WTC11 (cell line): ENCODE measurements at regions not wholly inside any gene's neighbourhood (a gene's known extent, or its start where the extent isn't known, plus 50 kb on each side); places are given as distances from the start of the nearest gene placed in this dataset.
A peak's percentile ranks its signal among the peaks of the same experiment; 100 is the strongest.

ENCODE experiments used
- ATAC-seq: fragments of 200-7000 bp; cut with Tn5 transposase; 2 replicates; pipeline ENCODE4 v1.10.0; 2021; ENCODE audit warnings: mild to moderate bottlenecking, moderate library complexity
- CTCF ChIA-PET: fragments of 300-600 bp; sonication (Branson Sonifier 250); formaldehyde crosslinking; loops from one replicate; lab custom pipeline; 2021; ENCODE audit warnings: antibody characterized with exemption; lab: Charles Lee
- POLR2A ChIA-PET: fragments of 350-600 bp; sonication (Branson Sonifier 250); formaldehyde crosslinking; loops from one replicate; lab custom pipeline; 2021; ENCODE audit warnings: antibody characterized with exemption; lab: Charles Lee
- DNase-seq: peaks from one replicate; pipeline ENCODE4 v3.0.0; 2021; ENCODE audit warnings: low spot score
- H3K27ac Mint-ChIP-seq: 2 replicates; pipeline ENCODE4 v1.8.0; 2021; ENCODE audit warnings: mixed read lengths
- H3K27me3 Mint-ChIP-seq: 2 replicates; pipeline ENCODE4 v1.8.0; 2021; ENCODE audit warnings: low read depth, mild to moderate bottlenecking, moderate library complexity, mixed read lengths
- H3K36me3 Mint-ChIP-seq: 2 replicates; pipeline ENCODE4 v1.8.0; 2021; ENCODE audit warnings: mixed read lengths
- H3K4me1 Mint-ChIP-seq: 2 replicates; pipeline ENCODE4 v1.8.0; 2022; ENCODE audit warnings: mixed read lengths
- H3K4me3 Mint-ChIP-seq: 2 replicates; pipeline ENCODE4 v1.8.0; 2021; ENCODE audit warnings: mild to moderate bottlenecking, moderate library complexity, mixed read lengths
- H3K9me3 Mint-ChIP-seq: 2 replicates; pipeline ENCODE4 v1.8.0; 2021; ENCODE audit warnings: mixed read lengths
- EMX1 ChIP-seq: fragments of 250-450 bp; sonication (Bioruptor Pico); IDR thresholded peaks from 2 replicates; pipeline ENCODE4 v1.8.0; 2021; ENCODE audit warnings: mild to moderate bottlenecking
- IRF2 ChIP-seq: sonication (generic); formaldehyde crosslinking; IDR thresholded peaks from 2 replicates; pipeline ENCODE4 v1.8.0; 2022; ENCODE audit warnings: low read depth, missing genetic modification reagents, borderline replicate concordance
- NFYB ChIP-seq: sonication (generic); formaldehyde crosslinking; conservative IDR thresholded peaks from 2 replicates; pipeline ENCODE4 v1.8.0; 2022; ENCODE audit warnings: low read depth, missing genetic modification reagents
- NR3C1 ChIP-seq: sonication (generic); formaldehyde crosslinking; conservative IDR thresholded peaks from 2 replicates; pipeline ENCODE4 v1.8.1; 2023; ENCODE audit warnings: low read depth, mild to moderate bottlenecking, missing genetic modification reagents
- RELA ChIP-seq: sonication (generic); formaldehyde crosslinking; IDR thresholded peaks from 2 replicates; pipeline ENCODE4 v1.8.1; 2022; ENCODE audit warnings: missing genetic modification reagents, mild to moderate bottlenecking, borderline replicate concordance
- SMAD4 ChIP-seq: sonication (generic); formaldehyde crosslinking; IDR thresholded peaks from 2 replicates; pipeline ENCODE4 v1.8.0; 2022; ENCODE audit warnings: mild to moderate bottlenecking, missing genetic modification reagents
- TEAD4 ChIP-seq: sonication (generic); formaldehyde crosslinking; IDR thresholded peaks from 2 replicates; pipeline ENCODE4 v1.8.0; 2022; ENCODE audit warnings: mild to moderate bottlenecking, missing genetic modification reagents
- ZNF232 ChIP-seq: sonication (generic); formaldehyde crosslinking; IDR thresholded peaks from 2 replicates; pipeline ENCODE4 v1.8.0; 2022; ENCODE audit warnings: mild to moderate bottlenecking, missing genetic modification reagents
- ZNF317 ChIP-seq: sonication (generic); formaldehyde crosslinking; IDR thresholded peaks from 2 replicates; pipeline ENCODE4 v1.8.1; 2023; ENCODE audit warnings: low read depth, mild to moderate bottlenecking, moderate library complexity, missing genetic modification reagents, borderline replicate concordance
- ZNF416 ChIP-seq: fragments of 250-450 bp; sonication (Bioruptor Pico); IDR thresholded peaks from 2 replicates; pipeline ENCODE4 v1.9.0; 2021; ENCODE audit warnings: mild to moderate bottlenecking, inconsistent platforms
- TF ChIP-seq, protein P1 (sequence below): fragments of 250-450 bp; sonication (Bioruptor Pico); IDR thresholded peaks from 2 replicates; pipeline ENCODE4 v2.1.2; 2022; ENCODE audit warnings: mild to moderate bottlenecking, moderate library complexity
- TF ChIP-seq, protein P2 (sequence below): sonication (generic); formaldehyde crosslinking; IDR thresholded peaks from 2 replicates; pipeline ENCODE4 v1.8.1; 2023; ENCODE audit warnings: mild to moderate bottlenecking, missing genetic modification reagents
- TF ChIP-seq, protein P3 (sequence below): fragments of 250-450 bp; sonication (Bioruptor Pico); IDR thresholded peaks from 2 replicates; pipeline ENCODE4 v1.9.0; 2021; ENCODE audit warnings: mild to moderate bottlenecking
- TF ChIP-seq, protein P4 (sequence below): sonication (generic); formaldehyde crosslinking; IDR thresholded peaks from 2 replicates; pipeline ENCODE4 v1.8.0; 2022; ENCODE audit warnings: missing genetic modification reagents
- TF ChIP-seq, protein P5 (sequence below): sonication (generic); formaldehyde crosslinking; IDR thresholded peaks from 2 replicates; pipeline ENCODE4 v1.8.0; 2022; ENCODE audit warnings: mild to moderate bottlenecking, missing genetic modification reagents
- TF ChIP-seq, protein P6 (sequence below): fragments of 200-600 bp; IDR thresholded peaks from 2 replicates; pipeline ENCODE4 v1.8.0; 2022; ENCODE audit warnings: antibody characterized with exemption

DNA sequence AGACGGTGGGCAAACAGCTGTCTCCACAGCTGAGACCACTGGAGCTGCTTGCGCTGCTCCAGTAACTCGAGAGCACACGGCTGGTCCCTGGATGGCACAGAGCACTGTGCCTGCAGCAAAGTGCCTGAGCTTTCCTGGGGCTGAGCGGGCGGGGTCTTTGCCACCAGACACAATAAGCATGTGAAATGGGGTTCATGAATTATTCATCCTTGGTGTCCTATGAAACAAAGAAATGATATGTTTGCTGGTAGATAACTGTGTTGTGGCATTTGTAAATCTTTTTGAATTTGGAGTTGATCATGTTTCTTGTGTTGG, 151.7 kb upstream of the MPDZ start (continued):
- TF ChIP-seq, protein P1, sequence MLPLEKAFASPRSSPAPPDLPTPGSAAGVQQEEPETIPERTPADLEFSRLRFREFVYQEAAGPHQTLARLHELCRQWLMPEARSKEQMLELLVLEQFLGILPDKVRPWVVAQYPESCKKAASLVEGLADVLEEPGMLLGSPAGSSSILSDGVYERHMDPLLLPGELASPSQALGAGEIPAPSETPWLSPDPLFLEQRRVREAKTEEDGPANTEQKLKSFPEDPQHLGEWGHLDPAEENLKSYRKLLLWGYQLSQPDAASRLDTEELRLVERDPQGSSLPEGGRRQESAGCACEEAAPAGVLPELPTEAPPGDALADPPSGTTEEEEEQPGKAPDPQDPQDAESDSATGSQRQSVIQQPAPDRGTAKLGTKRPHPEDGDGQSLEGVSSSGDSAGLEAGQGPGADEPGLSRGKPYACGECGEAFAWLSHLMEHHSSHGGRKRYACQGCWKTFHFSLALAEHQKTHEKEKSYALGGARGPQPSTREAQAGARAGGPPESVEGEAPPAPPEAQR (CRISPR knock-in tag): no peak
- no peak for TF ChIP-seq NR3C1 (CRISPR knock-in tag)
- no peak for TF ChIP-seq ZNF232 (CRISPR knock-in tag)
- TF ChIP-seq, protein P2, sequence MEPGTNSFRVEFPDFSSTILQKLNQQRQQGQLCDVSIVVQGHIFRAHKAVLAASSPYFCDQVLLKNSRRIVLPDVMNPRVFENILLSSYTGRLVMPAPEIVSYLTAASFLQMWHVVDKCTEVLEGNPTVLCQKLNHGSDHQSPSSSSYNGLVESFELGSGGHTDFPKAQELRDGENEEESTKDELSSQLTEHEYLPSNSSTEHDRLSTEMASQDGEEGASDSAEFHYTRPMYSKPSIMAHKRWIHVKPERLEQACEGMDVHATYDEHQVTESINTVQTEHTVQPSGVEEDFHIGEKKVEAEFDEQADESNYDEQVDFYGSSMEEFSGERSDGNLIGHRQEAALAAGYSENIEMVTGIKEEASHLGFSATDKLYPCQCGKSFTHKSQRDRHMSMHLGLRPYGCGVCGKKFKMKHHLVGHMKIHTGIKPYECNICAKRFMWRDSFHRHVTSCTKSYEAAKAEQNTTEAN (CRISPR knock-in tag): no peak
- TF ChIP-seq EMX1 (CRISPR knock-in tag): no peak
- TF ChIP-seq, protein P3, sequence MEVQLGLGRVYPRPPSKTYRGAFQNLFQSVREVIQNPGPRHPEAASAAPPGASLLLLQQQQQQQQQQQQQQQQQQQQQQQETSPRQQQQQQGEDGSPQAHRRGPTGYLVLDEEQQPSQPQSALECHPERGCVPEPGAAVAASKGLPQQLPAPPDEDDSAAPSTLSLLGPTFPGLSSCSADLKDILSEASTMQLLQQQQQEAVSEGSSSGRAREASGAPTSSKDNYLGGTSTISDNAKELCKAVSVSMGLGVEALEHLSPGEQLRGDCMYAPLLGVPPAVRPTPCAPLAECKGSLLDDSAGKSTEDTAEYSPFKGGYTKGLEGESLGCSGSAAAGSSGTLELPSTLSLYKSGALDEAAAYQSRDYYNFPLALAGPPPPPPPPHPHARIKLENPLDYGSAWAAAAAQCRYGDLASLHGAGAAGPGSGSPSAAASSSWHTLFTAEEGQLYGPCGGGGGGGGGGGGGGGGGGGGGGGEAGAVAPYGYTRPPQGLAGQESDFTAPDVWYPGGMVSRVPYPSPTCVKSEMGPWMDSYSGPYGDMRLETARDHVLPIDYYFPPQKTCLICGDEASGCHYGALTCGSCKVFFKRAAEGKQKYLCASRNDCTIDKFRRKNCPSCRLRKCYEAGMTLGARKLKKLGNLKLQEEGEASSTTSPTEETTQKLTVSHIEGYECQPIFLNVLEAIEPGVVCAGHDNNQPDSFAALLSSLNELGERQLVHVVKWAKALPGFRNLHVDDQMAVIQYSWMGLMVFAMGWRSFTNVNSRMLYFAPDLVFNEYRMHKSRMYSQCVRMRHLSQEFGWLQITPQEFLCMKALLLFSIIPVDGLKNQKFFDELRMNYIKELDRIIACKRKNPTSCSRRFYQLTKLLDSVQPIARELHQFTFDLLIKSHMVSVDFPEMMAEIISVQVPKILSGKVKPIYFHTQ (CRISPR knock-in tag): no peak
- TF ChIP-seq ZNF317 (CRISPR knock-in tag): no peak
- TF ChIP-seq RELA (CRISPR knock-in tag): no peak
- TF ChIP-seq, protein P4, sequence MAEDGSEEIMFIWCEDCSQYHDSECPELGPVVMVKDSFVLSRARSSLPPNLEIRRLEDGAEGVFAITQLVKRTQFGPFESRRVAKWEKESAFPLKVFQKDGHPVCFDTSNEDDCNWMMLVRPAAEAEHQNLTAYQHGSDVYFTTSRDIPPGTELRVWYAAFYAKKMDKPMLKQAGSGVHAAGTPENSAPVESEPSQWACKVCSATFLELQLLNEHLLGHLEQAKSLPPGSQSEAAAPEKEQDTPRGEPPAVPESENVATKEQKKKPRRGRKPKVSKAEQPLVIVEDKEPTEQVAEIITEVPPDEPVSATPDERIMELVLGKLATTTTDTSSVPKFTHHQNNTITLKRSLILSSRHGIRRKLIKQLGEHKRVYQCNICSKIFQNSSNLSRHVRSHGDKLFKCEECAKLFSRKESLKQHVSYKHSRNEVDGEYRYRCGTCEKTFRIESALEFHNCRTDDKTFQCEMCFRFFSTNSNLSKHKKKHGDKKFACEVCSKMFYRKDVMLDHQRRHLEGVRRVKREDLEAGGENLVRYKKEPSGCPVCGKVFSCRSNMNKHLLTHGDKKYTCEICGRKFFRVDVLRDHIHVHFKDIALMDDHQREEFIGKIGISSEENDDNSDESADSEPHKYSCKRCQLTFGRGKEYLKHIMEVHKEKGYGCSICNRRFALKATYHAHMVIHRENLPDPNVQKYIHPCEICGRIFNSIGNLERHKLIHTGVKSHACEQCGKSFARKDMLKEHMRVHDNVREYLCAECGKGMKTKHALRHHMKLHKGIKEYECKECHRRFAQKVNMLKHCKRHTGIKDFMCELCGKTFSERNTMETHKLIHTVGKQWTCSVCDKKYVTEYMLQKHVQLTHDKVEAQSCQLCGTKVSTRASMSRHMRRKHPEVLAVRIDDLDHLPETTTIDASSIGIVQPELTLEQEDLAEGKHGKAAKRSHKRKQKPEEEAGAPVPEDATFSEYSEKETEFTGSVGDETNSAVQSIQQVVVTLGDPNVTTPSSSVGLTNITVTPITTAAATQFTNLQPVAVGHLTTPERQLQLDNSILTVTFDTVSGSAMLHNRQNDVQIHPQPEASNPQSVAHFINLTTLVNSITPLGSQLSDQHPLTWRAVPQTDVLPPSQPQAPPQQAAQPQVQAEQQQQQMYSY (CRISPR knock-in tag): no peak
- TF ChIP-seq, all 79 proteins: peak for 0

DNA sequence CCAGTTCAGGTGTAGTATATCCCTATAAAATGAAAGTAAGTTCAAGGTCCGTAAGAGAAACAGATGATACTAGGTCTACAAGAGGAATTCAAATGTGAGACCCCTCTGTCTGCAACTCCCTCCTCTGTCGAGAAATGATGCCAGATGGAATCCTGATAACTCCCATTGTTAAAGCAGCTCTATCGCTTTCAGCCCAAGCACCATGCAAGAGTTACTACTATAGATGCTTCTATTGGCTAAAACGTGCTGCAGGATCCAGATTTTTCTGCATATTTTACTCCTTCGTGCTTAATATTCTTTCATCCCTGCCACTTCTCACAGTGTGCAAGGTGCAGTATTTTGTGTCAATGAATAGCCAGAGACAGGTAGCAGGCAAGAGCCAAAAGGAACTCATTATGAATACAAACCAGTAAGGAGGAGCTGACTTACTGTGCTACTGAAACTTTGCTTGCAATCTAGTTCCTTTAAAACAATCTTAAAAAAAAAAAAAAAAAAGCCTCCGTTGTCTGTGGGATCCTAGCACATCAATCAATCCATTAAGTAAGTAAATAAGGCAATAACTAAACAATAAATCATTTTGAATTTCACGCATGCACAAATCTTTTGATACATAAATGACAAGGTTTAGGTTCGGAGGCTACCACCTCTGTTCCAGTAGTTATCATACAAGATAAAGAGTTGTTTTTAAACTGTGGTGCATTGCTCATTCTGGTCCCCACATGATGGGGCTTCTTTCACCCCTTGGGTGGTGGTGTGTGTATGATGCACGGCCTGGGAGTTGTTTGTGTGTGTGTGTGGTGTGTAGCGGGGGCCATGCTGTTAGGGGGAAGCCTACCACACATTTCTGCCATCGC, 151.1 kb upstream of the MPDZ start:
- DNase-seq (no peak), ATAC-seq (peak; percentile 27)
- Mint-ChIP-seq H3K27me3 (no peaks in the 10 kb centered on the region), H3K4me1 (peaks cover 49% of the 10 kb centered on the region), H3K4me3 (no peak overlapping the region), H3K27ac (no peak overlapping the region; the same call in 1 of the 2 replicates), H3K9me3 (no peaks in the 10 kb centered on the region), H3K36me3 (no peaks in the 10 kb centered on the region)
- POLR2A ChIA-PET: interaction anchor here (0.5 to 0.7 kb wide), 3 partner anchors 55 to 291 kb away, joined by 3 to 5 read pairs (median 3); no protein-coding TSS in a partner anchor
- CTCF ChIA-PET: interaction anchor here (0.6 kb wide), 2 partner anchors 21 to 78 kb away, joined by 4 to 7 read pairs; no protein-coding TSS in a partner anchor
- TF ChIP-seq SMAD4 (CRISPR knock-in tag) (no peak), NFYB (CRISPR knock-in tag) (no peak), IRF2 (CRISPR knock-in tag) (no peak), ZNF416 (no peak), TEAD4 (CRISPR knock-in tag) (no peak)
- TF ChIP-seq, protein P5, sequence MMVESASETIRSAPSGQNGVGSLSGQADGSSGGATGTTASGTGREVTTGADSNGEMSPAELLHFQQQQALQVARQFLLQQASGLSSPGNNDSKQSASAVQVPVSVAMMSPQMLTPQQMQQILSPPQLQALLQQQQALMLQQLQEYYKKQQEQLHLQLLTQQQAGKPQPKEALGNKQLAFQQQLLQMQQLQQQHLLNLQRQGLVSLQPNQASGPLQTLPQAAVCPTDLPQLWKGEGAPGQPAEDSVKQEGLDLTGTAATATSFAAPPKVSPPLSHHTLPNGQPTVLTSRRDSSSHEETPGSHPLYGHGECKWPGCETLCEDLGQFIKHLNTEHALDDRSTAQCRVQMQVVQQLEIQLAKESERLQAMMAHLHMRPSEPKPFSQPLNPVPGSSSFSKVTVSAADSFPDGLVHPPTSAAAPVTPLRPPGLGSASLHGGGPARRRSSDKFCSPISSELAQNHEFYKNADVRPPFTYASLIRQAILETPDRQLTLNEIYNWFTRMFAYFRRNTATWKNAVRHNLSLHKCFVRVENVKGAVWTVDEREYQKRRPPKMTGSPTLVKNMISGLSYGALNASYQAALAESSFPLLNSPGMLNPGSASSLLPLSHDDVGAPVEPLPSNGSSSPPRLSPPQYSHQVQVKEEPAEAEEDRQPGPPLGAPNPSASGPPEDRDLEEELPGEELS (CRISPR knock-in tag): no peak
- TF ChIP-seq, protein P6, sequence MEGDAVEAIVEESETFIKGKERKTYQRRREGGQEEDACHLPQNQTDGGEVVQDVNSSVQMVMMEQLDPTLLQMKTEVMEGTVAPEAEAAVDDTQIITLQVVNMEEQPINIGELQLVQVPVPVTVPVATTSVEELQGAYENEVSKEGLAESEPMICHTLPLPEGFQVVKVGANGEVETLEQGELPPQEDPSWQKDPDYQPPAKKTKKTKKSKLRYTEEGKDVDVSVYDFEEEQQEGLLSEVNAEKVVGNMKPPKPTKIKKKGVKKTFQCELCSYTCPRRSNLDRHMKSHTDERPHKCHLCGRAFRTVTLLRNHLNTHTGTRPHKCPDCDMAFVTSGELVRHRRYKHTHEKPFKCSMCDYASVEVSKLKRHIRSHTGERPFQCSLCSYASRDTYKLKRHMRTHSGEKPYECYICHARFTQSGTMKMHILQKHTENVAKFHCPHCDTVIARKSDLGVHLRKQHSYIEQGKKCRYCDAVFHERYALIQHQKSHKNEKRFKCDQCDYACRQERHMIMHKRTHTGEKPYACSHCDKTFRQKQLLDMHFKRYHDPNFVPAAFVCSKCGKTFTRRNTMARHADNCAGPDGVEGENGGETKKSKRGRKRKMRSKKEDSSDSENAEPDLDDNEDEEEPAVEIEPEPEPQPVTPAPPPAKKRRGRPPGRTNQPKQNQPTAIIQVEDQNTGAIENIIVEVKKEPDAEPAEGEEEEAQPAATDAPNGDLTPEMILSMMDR: no peak
- TF ChIP-seq, protein P3 (CRISPR knock-in tag): no peak
